Neural cell (in vitro differentiated cells): ENCODE measurements at regions not wholly inside any gene's neighbourhood (a gene's known extent, or its start where the extent isn't known, plus 50 kb on each side); places are given as distances from the start of the nearest gene placed in this dataset.

Experiments used
- H2AFZ ChIP-seq: fragments of 200-600, 300-800 bp; sonication (generic), shearing (Covaris generic); 2 replicates; pipeline ENCODE4 v1.6.0; 2014; ENCODE audit warnings: low read depth, mild to moderate bottlenecking, antibody characterized with exemption, low read length, moderate library complexity
- H3F3A ChIP-seq: fragments of 200-600 bp; shearing (Covaris generic); 2 replicates; pipeline ENCODE4 v1.6.1; 2016; ENCODE audit warnings: mild to moderate bottlenecking, moderate library complexity, mixed read lengths, antibody characterized with exemption, low read length; ENCODE audit not compliant: insufficient read depth, poor library complexity, severe bottlenecking
- H3K27ac ChIP-seq: fragments of 200-600, 300-800 bp; sonication (generic), shearing (Covaris generic); 2 replicates; pipeline ENCODE4 v1.5.1; 2014; ENCODE audit warnings: mild to moderate bottlenecking, low read length, moderate library complexity
- H3K27me3 ChIP-seq: fragments of 300-800, 200-600 bp; sonication (generic), shearing (Covaris generic); 2 replicates; pipeline ENCODE4 v1.6.0; 2014; ENCODE audit warnings: mild to moderate bottlenecking, low read depth, low read length, moderate library complexity; ENCODE audit not compliant: insufficient read depth
- H3K36me3 ChIP-seq: fragments of 300-800, 200-600 bp; sonication (generic), shearing (Covaris generic); 2 replicates; pipeline ENCODE4 v1.5.1; 2014; ENCODE audit warnings: mild to moderate bottlenecking, antibody characterized with exemption, low read length, moderate library complexity; ENCODE audit not compliant: insufficient read depth
- H3K4me2 ChIP-seq: fragments of 300-800, 200-600 bp; sonication (generic), shearing (Covaris generic); 2 replicates; pipeline ENCODE4 v1.6.0; 2014; ENCODE audit warnings: mild to moderate bottlenecking, low read length
- H3K4me3 ChIP-seq: fragments of 300-800, 200-600 bp; sonication (generic), shearing (Covaris generic); 2 replicates; pipeline ENCODE4 v1.5.1; 2014; ENCODE audit warnings: mild to moderate bottlenecking, low read length, moderate library complexity
- H3K79me2 ChIP-seq: fragments of 200-600 bp; shearing (Covaris generic); replicated peaks from 2 replicates; pipeline ENCODE4 v1.6.0; 2014; ENCODE audit warnings: mild to moderate bottlenecking, low read length, moderate library complexity; ENCODE audit not compliant: insufficient read depth
- H3K9ac ChIP-seq: fragments of 300-800, 200-600 bp; sonication (generic), shearing (Covaris generic); 2 replicates; pipeline ENCODE4 v1.6.1; 2016; ENCODE audit warnings: mild to moderate bottlenecking, low read length, mixed read lengths
- H3K9me2 ChIP-seq: fragments of 200-600 bp; shearing (Covaris generic); 2 replicates; pipeline ENCODE4 v1.6.1; 2016; ENCODE audit warnings: mild to moderate bottlenecking, low read length, mixed read lengths; ENCODE audit not compliant: insufficient read depth
- H3K9me3 ChIP-seq: fragments of 200-600, 300-800 bp; sonication (generic), shearing (Covaris generic); 2 replicates; pipeline ENCODE4 v1.6.1; 2016; ENCODE audit warnings: mild to moderate bottlenecking, mixed run types, low read length, moderate library complexity, mixed read lengths
- H4K20me1 ChIP-seq: fragments of 200-600 bp; shearing (Covaris generic); 2 replicates; pipeline ENCODE4 v1.6.1; 2016; ENCODE audit warnings: mild to moderate bottlenecking, mixed run types; ENCODE audit not compliant: insufficient read depth
- EP300 ChIP-seq: fragments of 450-650 bp; conservative IDR thresholded peaks from 2 replicates; pipeline ENCODE4 v1.6.1; 2014; ENCODE audit warnings: antibody characterized with exemption, mild to moderate bottlenecking, moderate library complexity; ENCODE audit not compliant: poor library complexity, severe bottlenecking
- EZH2 ChIP-seq: fragments of 200-600, 300-800 bp; shearing (Covaris generic), sonication (generic); IDR thresholded peaks from 2 replicates; pipeline ENCODE4 v1.6.1; 2014; ENCODE audit warnings: antibody characterized with exemption, low read length, borderline replicate concordance, mild to moderate bottlenecking; ENCODE audit not compliant: insufficient read depth, poor library complexity, severe bottlenecking
- MXI1 ChIP-seq: fragments of 450-650 bp; conservative IDR thresholded peaks from 2 replicates; pipeline ENCODE4 v1.6.1; 2014; ENCODE audit warnings: antibody characterized with exemption, mild to moderate bottlenecking; ENCODE audit not compliant: poor library complexity, severe bottlenecking
- POLR2AphosphoS5 ChIP-seq: IDR thresholded peaks from 2 replicates; pipeline ENCODE4 v1.6.1; 2012
- RAD21 ChIP-seq: fragments of 450-650 bp; conservative IDR thresholded peaks from 2 replicates; pipeline ENCODE4 v1.6.1; 2014; ENCODE audit warnings: antibody characterized with exemption, mild to moderate bottlenecking, moderate library complexity
- REST ChIP-seq: IDR thresholded peaks from 2 replicates; pipeline ENCODE4 v1.6.1; 2012; ENCODE audit warnings: borderline replicate concordance
- SMC3 ChIP-seq: fragments of 450-650 bp; conservative IDR thresholded peaks from 2 replicates; pipeline ENCODE4 v1.6.1; 2014; ENCODE audit warnings: antibody characterized with exemption, mild to moderate bottlenecking, moderate library complexity; ENCODE audit not compliant: poor library complexity
- TAF1 ChIP-seq: IDR thresholded peaks from 2 replicates; pipeline ENCODE4 v1.6.1; 2012; ENCODE audit warnings: low read depth
- TF ChIP-seq, protein P1 (sequence below): fragments of 450-650 bp; IDR thresholded peaks from 2 replicates; pipeline ENCODE4 v1.5.1; 2014; ENCODE audit warnings: antibody characterized with exemption, mild to moderate bottlenecking, moderate library complexity; ENCODE audit not compliant: poor library complexity, severe bottlenecking

DNA sequence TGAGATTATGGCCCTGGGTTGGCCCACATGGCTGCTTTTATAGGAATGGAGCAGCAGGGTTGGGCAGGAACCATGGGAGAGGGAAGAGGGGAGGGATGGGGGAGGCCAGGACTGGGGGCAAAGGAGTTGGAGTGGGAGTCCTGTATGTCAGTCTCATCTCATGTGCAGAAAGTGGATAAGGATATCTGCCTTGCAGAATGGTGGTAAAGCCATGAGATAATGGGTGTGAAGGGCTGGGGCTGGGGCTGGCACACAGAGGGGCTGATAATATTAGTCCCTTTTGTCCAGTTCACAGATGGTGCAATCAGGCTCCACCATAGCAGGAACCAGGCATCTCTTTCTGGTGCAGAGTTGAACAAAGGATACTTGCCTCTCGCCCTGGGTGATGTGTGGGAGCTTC is 101.3 kb downstream of the MRM1 start:
- Histone ChIP-seq H3K36me3 (no peaks in the 10 kb centered on the region), H2AFZ (no peak overlapping the region), H3K27ac (no peak overlapping the region), H3K4me2 (no peak overlapping the region), H3K27me3 (peaks cover 70% of the 10 kb centered on the region), H3K9me3 (no peaks in the 10 kb centered on the region), H3K9ac (no peak overlapping the region), H3F3A (no peaks in the 10 kb centered on the region), H3K4me3 (no peak overlapping the region), H3K79me2 (no peaks in the 10 kb centered on the region), H4K20me1 (no peaks in the 10 kb centered on the region), H3K9me2 (no peaks in the 10 kb centered on the region)
- no peak for TF ChIP-seq MXI1
- no peak for TF ChIP-seq RAD21
- TF ChIP-seq TAF1 = no peak

- Histone ChIP-seq H3K9me3 (no peaks in the 10 kb centered on the region), H3K9ac (peak overlapping the region; percentile 9), H3F3A (no peaks in the 10 kb centered on the region), H3K4me3 (peak overlapping the region; percentile 59), H4K20me1 (no peaks in the 10 kb centered on the region), H3K27ac (no peak overlapping the region), H3K79me2 (no peaks in the 10 kb centered on the region), H3K36me3 (no peaks in the 10 kb centered on the region), H3K4me2 (no peak overlapping the region), H2AFZ (no peak overlapping the region), H3K27me3 (peaks cover 66% of the 10 kb centered on the region), H3K9me2 (no peaks in the 10 kb centered on the region)
- no peak for TF ChIP-seq EZH2
- TF ChIP-seq MXI1 = no peak
- peak; percentile 70 for TF ChIP-seq RAD21
- TF ChIP-seq, protein P1, sequence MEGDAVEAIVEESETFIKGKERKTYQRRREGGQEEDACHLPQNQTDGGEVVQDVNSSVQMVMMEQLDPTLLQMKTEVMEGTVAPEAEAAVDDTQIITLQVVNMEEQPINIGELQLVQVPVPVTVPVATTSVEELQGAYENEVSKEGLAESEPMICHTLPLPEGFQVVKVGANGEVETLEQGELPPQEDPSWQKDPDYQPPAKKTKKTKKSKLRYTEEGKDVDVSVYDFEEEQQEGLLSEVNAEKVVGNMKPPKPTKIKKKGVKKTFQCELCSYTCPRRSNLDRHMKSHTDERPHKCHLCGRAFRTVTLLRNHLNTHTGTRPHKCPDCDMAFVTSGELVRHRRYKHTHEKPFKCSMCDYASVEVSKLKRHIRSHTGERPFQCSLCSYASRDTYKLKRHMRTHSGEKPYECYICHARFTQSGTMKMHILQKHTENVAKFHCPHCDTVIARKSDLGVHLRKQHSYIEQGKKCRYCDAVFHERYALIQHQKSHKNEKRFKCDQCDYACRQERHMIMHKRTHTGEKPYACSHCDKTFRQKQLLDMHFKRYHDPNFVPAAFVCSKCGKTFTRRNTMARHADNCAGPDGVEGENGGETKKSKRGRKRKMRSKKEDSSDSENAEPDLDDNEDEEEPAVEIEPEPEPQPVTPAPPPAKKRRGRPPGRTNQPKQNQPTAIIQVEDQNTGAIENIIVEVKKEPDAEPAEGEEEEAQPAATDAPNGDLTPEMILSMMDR = peak; percentile 66
- TF ChIP-seq EP300 = no peak
- TF ChIP-seq TAF1 = no peak
- TF ChIP-seq POLR2AphosphoS5 = no peak
- TF ChIP-seq REST = peak; percentile 89
- TF ChIP-seq SMC3 = peak; percentile 71
These were observed 102.5 kb downstream of the MRM1 start for GRCh38 chr17:36703860-36704266.

DNA sequence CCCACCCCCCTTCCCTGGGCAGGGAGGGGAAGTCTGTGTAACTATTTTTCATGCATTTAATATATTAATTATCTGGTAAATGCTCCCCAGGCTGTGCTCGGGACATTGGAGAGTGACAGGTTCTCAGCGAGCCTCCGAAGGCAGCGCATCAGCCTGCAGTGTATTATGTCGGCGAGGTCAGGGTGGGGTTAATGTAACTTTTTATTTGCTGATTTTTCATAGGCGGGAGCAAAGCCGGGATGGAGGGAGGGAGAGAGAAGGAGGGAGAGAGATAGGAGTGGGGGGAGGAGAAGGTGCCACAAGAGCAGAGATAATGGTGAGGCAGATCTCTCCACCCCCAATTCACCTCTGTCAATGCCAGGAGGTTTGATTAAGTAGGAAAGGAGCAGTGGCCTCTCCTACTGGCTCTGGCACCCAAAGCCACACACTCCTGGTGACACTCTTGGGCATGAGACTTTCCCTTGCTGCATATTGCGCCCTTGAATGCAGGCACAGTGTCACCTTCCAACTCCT is 104.0 kb downstream of the MRM1 start:
- Histone ChIP-seq H3K36me3 (no peaks in the 10 kb centered on the region), H3K9me2 (no peaks in the 10 kb centered on the region), H3K9me3 (no peaks in the 10 kb centered on the region), H3K27me3 (peaks cover 61% of the 10 kb centered on the region), H3K9ac (no peak overlapping the region), H3F3A (no peaks in the 10 kb centered on the region), H2AFZ (no peak overlapping the region), H3K27ac (no peak overlapping the region), H3K79me2 (no peaks in the 10 kb centered on the region), H3K4me3 (no peak overlapping the region), H3K4me2 (no peak overlapping the region), H4K20me1 (no peaks in the 10 kb centered on the region)
- no peak for TF ChIP-seq POLR2AphosphoS5
- no peak for TF ChIP-seq EP300
- TF ChIP-seq EZH2 = no peak
- no peak for TF ChIP-seq SMC3
- TF ChIP-seq REST = no peak
- TF ChIP-seq, protein P1 = no peak
- TF ChIP-seq TAF1 = no peak
- no peak for TF ChIP-seq RAD21
- no peak for TF ChIP-seq MXI1
